HUES6 (cell line): ENCODE measurements at regions not wholly inside any gene's neighbourhood (a gene's known extent, or its start where the extent isn't known, plus 50 kb on each side); places are given as distances from the start of the nearest gene placed in this dataset.
"Not testable (repeated sequence)": the region's sequence is repeated elsewhere in the genome, so short reads cannot be mapped to it uniquely, and the experiment has no call there.

Experiments used
- H3K27ac ChIP-seq: 2 replicates; pipeline ENCODE4 v1.7.0; 2013; ENCODE audit warnings: low read depth, mild to moderate bottlenecking, low read length, inconsistent platforms
- H3K27me3 ChIP-seq: 2 replicates; pipeline ENCODE4 v1.6.1; 2013; ENCODE audit warnings: low read length; ENCODE audit not compliant: control insufficient read depth, insufficient read depth
- H3K36me3 ChIP-seq: 2 replicates; pipeline ENCODE4 v1.6.1; 2013; ENCODE audit warnings: low read length; ENCODE audit not compliant: control insufficient read depth, insufficient read depth
- H3K4me1 ChIP-seq: 2 replicates; pipeline ENCODE4 v1.6.1; 2013; ENCODE audit warnings: low read length; ENCODE audit not compliant: control insufficient read depth, insufficient read depth
- H3K4me3 ChIP-seq: 2 replicates; pipeline ENCODE4 v1.5.1; 2013; ENCODE audit warnings: low read depth, low read length
- H3K9ac ChIP-seq: one replicate; pipeline ENCODE4 v1.6.1; 2013; ENCODE audit warnings: mild to moderate bottlenecking, low read length
- H3K9me3 ChIP-seq: 2 replicates; pipeline ENCODE4 v1.6.1; 2013; ENCODE audit warnings: low read depth, low read length; ENCODE audit not compliant: control insufficient read depth, insufficient read depth

DNA sequence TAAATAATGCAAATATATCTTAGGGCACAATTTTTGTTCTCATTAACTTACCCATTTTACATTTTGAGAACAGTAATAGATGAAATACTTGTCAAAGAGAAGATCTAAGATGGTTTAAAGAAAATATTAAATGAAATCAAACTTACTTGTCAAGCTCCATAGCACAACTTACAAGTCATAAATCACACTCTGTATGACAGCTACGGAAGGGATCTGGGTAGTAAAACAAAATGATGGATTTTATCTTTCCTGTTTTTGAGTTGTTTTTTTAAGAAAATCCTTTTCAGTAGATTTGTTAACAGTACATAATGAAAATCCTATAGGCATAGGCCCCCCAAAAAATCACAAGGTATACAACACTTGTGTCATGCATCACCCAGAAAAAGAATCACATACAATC lies 84.4 kb upstream of the ANTXRL start:
- not testable (repeated sequence) for H3K9ac ChIP-seq, H3K9me3 ChIP-seq, H3K4me3 ChIP-seq, H3K27ac ChIP-seq, H3K36me3 ChIP-seq, H3K4me1 ChIP-seq, H3K27me3 ChIP-seq

DNA sequence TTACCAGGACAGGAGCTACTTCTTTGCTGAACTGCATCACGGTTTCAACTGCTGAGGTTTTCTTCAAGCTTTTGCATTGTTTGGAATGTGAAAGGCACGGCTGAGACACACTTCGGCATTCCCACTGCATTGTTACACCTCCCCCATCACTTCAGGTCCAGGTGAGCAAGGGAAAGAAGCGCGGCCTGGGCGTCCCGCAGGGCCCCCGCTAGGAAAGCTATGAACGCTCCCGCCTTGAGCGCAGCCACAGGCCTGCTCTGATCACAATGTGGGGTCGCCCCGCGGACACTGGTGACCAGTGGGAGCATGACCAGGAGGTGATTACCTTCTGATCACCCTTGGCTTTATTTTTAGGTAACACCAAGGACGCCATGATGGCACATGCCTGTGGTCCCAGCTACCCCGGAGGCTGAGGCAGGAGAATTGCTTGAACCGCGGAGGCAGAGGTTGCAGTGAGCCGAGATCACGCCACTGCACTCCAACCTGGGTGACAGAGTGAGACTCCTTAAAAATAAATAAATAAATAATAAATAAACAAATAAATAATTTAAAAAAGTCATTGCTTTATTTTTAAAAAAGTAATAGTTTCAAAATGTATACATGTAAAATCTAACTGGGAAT lies 82.2 kb upstream of the ANTXRL start:
- not testable (repeated sequence) for H3K27ac ChIP-seq, H3K27me3 ChIP-seq, H3K4me3 ChIP-seq, H3K36me3 ChIP-seq, H3K4me1 ChIP-seq, H3K9me3 ChIP-seq, H3K9ac ChIP-seq

DNA sequence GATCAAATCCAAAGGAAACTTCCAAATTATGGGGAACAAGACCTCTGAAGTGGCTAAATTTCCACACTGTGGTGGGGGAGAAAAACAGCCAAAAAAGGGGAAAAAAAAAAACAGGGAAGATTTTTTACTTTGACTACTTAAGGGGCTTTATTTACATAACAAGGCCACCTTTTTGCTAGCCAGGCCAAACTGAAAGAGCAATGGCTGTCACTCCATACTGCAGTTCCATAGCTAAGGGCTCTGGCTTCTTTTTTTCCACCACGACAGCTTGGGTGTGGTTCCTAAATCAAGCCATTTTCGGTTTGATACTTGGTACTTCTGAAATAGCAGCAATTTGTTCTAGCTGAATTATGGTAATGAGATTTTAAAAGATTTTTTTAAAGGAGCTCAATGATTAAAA lies 76.4 kb upstream of the ANTXRL start:
- not testable (repeated sequence) for H3K27me3 ChIP-seq, H3K4me1 ChIP-seq, H3K9me3 ChIP-seq

DNA sequence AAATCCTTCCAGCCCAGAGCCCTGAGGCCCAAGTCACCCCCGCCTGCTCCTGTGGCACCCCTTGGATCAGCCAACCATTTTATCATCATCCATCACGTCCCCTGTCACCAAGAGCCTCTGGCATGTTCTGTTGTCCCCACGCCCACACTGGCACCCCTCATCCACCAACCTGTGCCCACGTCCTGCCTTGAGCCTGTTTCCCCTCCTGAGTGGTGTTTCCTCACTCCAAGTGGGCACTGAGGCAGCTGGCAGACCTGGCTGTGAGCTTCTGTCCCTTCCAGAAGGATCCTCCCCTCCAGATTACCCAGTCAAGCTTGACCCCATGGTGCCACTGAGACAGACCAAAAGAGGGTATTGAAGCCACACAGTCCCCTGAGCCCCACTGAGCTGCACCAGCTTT lies 71.4 kb upstream of the ANTXRL start:
- H3K9ac ChIP-seq, result no peak overlapping the region
- no peaks in the 10 kb centered on the region for H3K36me3 ChIP-seq
- no peak overlapping the region for H3K27ac ChIP-seq
- no peaks in the 10 kb centered on the region for H3K9me3 ChIP-seq
- no peaks in the 10 kb centered on the region for H3K27me3 ChIP-seq
- no peak overlapping the region for H3K4me3 ChIP-seq
- H3K4me1 ChIP-seq, result peaks cover 5% of the 10 kb centered on the region; the same call in 1 of the 2 replicates

More for the DNA sequence above, 76.4 kb upstream of the ANTXRL start:
- not testable (repeated sequence) for H3K4me3 ChIP-seq, H3K36me3 ChIP-seq, H3K9ac ChIP-seq, H3K27ac ChIP-seq

DNA sequence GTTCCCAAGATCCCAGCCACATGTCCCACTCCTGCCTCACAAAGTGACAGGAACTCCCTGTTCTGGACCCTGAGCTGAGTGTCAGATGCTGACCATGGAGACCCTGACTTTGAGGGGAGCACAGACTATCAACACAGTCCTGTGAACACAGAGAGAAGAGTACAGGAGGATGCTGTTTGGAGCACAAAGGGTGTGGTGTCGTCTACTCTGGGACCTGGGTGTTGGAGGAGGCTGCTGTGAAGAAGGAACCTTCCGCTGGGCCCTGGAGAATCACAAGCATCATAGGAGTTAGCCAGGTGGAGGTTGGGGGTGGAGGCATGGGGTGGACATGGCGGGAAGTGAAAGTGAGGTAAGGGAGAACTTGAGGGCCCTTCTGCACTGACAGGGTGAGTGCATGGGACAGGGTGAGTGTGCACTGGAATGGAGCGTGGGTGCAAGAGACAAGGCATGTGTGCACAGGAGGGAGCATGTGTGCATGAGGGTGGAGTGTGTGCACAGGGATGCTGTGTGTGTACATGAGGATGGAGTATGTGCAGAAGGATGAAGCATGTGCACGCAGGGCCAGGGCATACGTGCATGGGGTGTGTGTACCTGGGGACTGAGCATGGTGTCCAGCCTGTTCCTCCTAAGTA lies 70.7 kb upstream of the ANTXRL start:
- Histone ChIP-seq H3K4me1 (peaks cover 5% of the 10 kb centered on the region; the same call in 1 of the 2 replicates), H3K9me3 (no peaks in the 10 kb centered on the region), H3K4me3 (no peak overlapping the region), H3K27ac (no peak overlapping the region), H3K27me3 (no peaks in the 10 kb centered on the region), H3K9ac (no peak overlapping the region), H3K36me3 (no peaks in the 10 kb centered on the region)

DNA sequence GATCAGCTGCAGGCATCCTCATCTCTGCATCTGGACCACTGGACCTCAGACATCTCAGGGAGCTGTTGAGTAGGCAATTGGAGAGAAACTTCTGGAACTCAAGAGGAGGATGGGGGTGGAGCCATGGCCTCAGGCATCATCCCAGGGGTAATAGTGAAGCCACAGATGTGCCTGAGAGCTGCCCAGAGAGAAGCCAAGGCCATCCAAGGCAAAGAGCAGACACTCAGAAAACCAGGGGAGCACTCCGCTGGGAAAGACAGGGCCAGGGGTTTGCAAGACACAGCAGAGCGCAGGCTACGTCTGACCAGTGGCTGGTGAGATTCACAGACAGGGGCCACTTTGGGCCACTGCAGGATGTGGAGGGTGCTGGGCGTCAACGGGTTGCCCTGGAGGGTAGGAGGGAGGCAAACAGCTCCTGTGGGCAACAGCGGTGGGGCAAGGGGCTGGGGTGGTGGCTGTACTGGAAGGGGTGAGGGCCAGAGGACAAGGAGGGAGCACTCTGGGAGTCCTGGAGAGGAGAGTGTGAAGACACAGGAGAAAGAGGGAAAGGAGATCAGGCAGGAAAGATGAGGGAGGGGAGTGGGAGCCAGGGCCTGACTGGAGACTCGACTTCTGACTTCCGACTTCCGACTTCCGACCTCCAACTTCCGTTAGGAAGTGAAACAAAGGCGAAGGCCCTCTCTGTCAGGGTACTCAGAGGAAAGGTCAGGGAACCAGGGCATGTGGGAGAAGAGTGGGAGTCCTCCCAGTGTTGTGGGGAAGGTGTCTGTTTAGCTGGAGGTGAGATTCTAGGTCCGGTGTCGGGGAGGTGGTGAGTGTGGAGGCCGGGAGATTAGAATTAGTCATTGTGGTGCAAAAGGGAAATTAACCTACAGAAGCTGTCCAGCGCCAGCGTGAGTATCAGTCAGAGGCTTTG lies 69.7 kb upstream of the ANTXRL start:
- Histone ChIP-seq H3K36me3 (no peaks in the 10 kb centered on the region), H3K27me3 (no peaks in the 10 kb centered on the region), H3K27ac (no peak overlapping the region), H3K4me3 (no peak overlapping the region), H3K4me1 (peaks cover 5% of the 10 kb centered on the region; the same call in 1 of the 2 replicates), H3K9ac (no peak overlapping the region), H3K9me3 (no peaks in the 10 kb centered on the region)

DNA sequence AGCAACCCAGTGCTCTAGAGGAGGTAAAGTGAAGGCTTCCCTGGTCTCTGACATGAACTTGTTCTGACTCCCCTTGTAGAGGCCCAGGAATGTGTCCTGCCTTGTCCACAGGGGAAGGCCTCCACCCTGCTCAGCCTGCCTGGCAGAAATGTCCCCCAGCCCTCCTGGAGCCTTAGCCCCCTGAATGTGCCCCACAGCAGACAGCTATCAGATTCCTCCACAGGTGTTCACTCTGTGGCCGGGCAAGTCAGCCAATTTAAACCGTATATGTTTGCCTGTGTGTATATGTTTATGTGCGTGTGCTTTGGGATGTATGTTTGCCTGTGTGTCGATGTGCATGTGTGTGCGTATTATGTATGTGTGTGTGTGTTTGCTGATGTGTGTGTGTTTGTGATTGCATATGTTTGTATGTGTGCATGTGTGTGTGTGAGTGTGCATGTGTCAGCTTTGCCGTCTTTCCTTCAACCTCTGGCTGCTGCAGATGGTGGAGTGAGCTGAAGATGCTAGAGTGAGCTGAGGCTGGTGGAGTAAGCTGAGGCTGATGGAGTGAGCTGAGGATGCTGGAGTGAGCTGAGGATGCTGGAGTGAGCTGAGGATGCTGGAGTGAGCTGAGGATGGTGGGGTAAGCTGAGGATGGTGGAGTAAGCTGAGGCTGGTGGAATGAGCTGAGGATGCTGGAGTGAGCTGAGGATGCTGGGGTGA lies 68.9 kb upstream of the ANTXRL start:
- Histone ChIP-seq H3K36me3 (no peaks in the 10 kb centered on the region), H3K9me3 (no peaks in the 10 kb centered on the region), H3K4me1 (peaks cover 5% of the 10 kb centered on the region; the same call in 1 of the 2 replicates), H3K4me3 (no peak overlapping the region), H3K27me3 (no peaks in the 10 kb centered on the region), H3K27ac (no peak overlapping the region), H3K9ac (no peak overlapping the region)

DNA sequence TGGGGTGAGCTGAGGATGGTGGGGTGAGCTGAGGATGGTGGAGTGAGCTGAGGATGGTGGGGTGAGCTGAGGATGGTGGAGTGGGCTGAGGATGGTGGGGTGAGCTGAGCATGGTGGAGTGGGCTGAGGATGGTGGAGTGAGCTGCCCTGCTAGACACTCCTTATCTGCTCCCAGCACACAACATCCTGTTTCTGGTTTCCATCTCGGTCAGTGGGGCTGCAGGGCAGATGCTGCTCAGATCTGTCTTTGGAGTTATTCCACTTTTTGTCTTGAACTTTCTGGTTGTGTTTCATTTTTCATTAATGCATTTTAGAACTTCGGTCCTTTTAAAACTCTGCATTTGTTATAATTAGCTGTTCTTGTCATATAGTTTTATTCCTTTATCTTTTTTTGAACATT lies 67.9 kb upstream of the ANTXRL start:
- Histone ChIP-seq H3K27ac (no peak overlapping the region), H3K27me3 (no peaks in the 10 kb centered on the region), H3K9me3 (peaks cover 8% of the 10 kb centered on the region; the same call in 1 of the 2 replicates), H3K4me1 (peaks cover 5% of the 10 kb centered on the region; the same call in 1 of the 2 replicates), H3K4me3 (no peak overlapping the region), H3K9ac (no peak overlapping the region), H3K36me3 (no peaks in the 10 kb centered on the region)

DNA sequence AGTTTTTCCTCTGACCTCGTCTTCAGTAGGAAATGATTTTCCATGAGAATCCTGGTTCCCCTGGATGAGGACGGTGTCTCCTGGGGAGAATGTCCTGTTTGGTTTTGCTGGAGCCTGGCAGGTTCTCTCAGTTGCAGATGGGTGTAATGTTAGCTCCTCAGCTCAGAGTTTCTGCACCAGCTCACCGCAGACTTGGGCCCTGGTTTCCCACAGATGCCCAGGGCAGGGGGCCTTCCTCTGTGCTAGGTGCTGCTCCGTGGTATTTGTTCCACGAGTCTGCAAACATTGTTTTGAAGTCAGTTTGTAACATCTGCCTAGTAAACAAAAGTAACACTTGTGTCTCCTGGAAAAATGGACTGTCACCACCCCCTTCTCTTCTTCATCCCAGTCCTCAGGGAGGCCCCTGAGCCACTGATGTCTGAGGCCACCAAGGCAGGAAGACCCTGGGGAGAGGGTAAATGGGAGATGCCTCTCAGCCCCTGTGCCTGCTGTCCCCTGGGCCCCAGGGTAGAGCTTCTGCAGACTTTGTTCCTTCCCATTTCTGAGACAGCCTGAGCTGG lies 67.3 kb upstream of the ANTXRL start:
- H3K36me3 ChIP-seq, H3K4me3 ChIP-seq, H3K27ac ChIP-seq, H3K9me3 ChIP-seq, H3K9ac ChIP-seq, H3K4me1 ChIP-seq, H3K27me3 ChIP-seq: not testable (repeated sequence)

DNA sequence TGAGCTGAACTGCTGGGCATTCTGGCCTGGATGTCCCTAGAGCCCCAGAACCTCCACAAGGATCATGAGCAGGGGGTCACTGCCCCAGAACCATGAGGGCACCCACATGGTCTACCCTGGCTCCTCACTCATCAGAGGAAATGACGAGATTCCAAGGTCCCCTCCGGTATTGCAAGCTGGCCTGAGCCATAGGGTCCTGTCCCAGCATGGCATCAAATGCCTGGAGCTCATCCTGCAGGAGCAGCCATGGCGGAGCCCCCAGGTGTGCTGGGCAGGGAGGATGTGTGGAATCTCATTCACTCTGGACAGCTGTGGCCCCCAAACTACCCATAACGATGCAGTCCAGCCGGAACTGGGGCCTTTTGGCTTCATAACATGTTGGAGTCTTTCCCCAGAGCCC lies 66.6 kb upstream of the ANTXRL start:
- Histone ChIP-seq H3K36me3 (no peaks in the 10 kb centered on the region), H3K9me3 (peaks cover 8% of the 10 kb centered on the region; the same call in 1 of the 2 replicates), H3K4me1 (peaks cover 5% of the 10 kb centered on the region; the same call in 1 of the 2 replicates), H3K27ac (no peak overlapping the region), H3K9ac (no peak overlapping the region), H3K27me3 (no peaks in the 10 kb centered on the region), H3K4me3 (no peak overlapping the region)
